GM13977 (cell line): ENCODE measurements at regions not wholly inside any gene's neighbourhood (a gene's known extent, or its start where the extent isn't known, plus 50 kb on each side); places are given as distances from the start of the nearest gene placed in this dataset.
A peak's percentile ranks its signal among the peaks of the same experiment; 100 is the strongest.

Source experiments
- DNase-seq: peaks from one replicate; pipeline ENCODE4 v3.0.0; 2012; ENCODE audit warnings: low spot score
- in situ Hi-C: fragments of 300-500 bp; cut with MboI; formaldehyde crosslinking; loops from one replicate; pipeline ENCODE4 v1.12.0; 2022; ENCODE audit warnings: low sequenced_read_pairs, low pct_unique_long_range_greater_than_20kb, mixed read lengths, inconsistent platforms; ENCODE audit not compliant: unreplicated experiment
- TF ChIP-seq, protein P1 (sequence below): IDR thresholded peaks from 2 replicates; pipeline ENCODE4 v1.5.1; 2012; ENCODE audit warnings: mild to moderate bottlenecking, control low read depth; ENCODE audit not compliant: insufficient read depth; ENCODE audit errors: extremely low read depth, missing control alignments

DNA sequence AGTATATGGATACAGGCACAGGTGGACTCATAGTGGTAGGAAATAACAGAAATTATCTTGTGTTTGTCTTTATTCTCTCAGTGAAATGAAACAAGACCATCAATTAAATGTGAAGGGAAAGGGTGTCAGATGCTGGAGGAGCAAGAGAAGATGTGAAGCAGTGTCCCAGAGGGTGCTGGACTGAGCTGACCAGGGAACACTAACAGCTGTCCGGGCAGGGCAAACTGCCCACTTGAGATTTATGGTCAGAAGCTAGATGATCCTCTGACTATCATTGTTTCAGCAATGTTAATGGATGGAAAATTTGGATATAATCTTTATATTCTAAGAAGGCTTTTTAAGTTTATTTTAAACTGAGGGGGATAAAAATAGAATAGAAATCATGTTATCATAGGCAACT is 267.2 kb upstream of the SLC7A11 start:
- in situ Hi-C loops, result loop anchor here (25.0 kb wide), 1 partner anchor 472 kb away; no protein-coding TSS in a partner anchor
- no peak for DNase-seq
- TF ChIP-seq, protein P1, sequence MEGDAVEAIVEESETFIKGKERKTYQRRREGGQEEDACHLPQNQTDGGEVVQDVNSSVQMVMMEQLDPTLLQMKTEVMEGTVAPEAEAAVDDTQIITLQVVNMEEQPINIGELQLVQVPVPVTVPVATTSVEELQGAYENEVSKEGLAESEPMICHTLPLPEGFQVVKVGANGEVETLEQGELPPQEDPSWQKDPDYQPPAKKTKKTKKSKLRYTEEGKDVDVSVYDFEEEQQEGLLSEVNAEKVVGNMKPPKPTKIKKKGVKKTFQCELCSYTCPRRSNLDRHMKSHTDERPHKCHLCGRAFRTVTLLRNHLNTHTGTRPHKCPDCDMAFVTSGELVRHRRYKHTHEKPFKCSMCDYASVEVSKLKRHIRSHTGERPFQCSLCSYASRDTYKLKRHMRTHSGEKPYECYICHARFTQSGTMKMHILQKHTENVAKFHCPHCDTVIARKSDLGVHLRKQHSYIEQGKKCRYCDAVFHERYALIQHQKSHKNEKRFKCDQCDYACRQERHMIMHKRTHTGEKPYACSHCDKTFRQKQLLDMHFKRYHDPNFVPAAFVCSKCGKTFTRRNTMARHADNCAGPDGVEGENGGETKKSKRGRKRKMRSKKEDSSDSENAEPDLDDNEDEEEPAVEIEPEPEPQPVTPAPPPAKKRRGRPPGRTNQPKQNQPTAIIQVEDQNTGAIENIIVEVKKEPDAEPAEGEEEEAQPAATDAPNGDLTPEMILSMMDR, result no peak

DNA sequence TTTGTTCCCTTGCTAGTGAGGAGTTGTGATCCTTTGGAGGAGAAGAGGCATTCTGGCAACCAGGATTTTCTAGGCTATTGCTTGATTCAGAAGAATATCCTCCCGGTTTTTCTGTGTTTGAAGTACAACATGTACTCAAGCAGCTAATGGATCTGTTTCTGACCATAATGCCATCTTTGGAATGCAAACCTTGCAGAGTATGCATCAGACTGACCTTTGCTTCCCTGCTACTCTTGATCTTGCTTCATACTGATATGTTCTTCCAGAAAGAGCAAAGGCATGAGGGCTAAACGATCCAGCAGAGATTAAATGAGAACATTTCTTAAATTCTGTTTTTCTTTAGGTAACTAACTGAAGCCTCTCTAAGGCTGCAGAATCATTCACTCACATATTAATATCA is 265.4 kb upstream of the SLC7A11 start:
- in situ Hi-C loops, result loop anchor here (25.0 kb wide), 1 partner anchor 470 kb away; no protein-coding TSS in a partner anchor
- DNase-seq, result no peak
- TF ChIP-seq, protein P1, result no peak

DNA sequence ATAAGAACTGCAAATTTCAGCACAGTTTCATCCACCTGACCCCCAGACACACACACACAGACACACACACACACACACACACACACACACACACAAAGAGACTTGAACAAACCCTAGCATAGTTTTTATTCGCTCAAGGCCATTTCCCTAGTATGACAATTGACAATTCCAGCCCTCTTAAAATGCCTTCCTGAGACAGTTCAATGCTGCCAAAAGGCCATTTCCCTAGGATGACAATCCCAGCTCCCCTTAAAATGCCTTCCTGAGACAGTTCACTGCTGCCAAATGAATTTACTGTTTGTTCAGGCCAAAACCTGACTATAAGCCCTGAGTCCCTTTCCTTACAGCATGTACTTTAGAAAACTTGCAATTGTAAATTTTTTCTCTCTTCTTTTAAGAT is 259.5 kb upstream of the SLC7A11 start:
- TF ChIP-seq, protein P1, result no peak
- in situ Hi-C loops, result loop anchor here (25.0 kb wide), 1 partner anchor 464 kb away; no protein-coding TSS in a partner anchor
- DNase-seq, result no peak

DNA sequence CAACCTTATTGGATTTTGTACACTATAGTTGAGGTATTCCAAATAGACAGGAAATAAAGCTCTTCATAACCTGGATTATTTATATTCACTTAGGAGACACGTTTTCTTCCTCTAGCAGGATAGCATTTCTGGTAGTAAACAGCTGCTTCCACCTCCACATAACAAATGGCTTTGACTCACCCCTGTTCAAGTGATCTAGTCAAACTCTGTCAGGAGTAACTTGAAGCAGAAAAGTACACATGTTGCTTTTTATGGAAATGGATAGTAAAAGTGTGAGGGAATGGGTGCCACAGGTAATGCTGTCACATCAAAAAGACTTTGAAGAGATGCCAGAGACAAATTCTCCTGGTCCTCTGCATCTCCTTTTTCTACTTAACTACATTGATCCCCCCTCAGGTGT is 258.7 kb upstream of the SLC7A11 start:
- no peak for DNase-seq
- in situ Hi-C loops, result loop anchor here (25.0 kb wide), 1 partner anchor 464 kb away; no protein-coding TSS in a partner anchor
- TF ChIP-seq, protein P1, result no peak

DNA sequence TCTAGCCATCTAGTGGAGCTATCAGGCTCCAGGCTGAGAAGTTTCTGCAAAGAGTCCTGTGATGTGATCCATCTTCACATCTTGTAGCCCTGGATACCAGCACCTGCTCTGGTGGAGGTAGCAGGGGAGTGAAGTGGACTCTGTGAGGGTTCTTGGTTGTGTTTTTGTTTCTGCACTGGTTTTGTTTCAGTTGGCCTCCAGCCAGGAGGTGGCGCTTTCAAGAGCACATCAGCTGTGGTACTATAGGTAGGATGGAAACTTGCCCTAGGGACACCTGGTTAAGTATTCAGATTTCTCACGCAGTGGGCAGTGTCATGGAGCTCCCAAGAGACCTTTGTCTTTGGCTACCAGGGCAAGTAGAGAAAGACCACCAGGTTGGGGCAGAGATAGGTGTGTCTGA is 257.5 kb upstream of the SLC7A11 start:
- no peak for DNase-seq
- in situ Hi-C loops, result loop anchor here (25.0 kb wide), 1 partner anchor 462 kb away; no protein-coding TSS in a partner anchor

DNA sequence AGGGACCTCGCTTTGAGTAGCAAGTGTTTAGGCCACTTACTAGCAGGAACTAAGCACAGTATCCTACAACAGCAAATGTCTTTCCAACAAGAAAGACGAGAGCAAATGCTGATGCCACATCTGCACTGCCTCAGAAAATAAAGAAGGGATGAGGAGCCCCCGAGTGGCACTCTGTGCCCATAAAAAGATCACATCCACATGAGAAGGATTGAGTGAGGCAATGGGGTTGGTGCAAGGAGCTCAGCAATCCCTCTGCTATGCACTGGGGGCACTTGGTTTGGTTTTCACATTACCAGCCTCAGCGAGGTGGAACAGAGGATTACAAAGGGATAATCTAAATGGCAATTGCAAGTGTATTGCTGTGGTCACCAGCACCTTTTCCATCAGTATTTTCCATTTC is 252.8 kb upstream of the SLC7A11 start:
- in situ Hi-C loops, result no loop called here
- no peak for DNase-seq
- TF ChIP-seq, protein P1, result peak; percentile 22

More for the DNA sequence above, 257.5 kb upstream of the SLC7A11 start:
- TF ChIP-seq, protein P1, result no peak

DNA sequence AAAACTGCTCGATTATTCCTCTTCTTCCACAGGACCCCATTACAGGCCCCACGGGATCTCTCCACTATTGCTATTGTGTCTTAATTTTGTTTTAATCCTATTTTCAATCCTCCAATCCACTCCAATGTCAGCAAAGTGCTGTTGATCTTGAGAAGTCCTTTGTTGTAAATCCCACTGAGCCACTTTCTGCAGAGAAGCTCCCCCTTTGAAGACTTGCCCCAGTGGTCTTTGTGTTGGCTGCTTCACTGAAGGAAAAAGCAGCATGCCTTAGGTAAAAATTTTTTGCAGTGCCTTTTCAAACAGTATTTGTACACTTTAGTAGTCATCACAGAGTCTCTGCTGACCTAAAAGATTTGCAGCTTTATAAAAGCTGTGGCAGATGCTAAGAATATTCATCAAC is 252.0 kb upstream of the SLC7A11 start:
- DNase-seq, result no peak
- in situ Hi-C loops, result no loop called here
- TF ChIP-seq, protein P1, result no peak
